DND-41 (cell line): ENCODE measurements at regions not wholly inside any gene's neighbourhood (a gene's known extent, or its start where the extent isn't known, plus 50 kb on each side); places are given as distances from the start of the nearest gene placed in this dataset.

ENCODE experiments used
- ATAC-seq: fragments of 200-7000 bp; cut with Tn5 transposase; 3 replicates; pipeline ENCODE4 v1.9.1; 2021; ENCODE audit warnings: low read depth; ENCODE audit not compliant: insufficient read depth
- DNase-seq: peaks from one replicate; pipeline ENCODE4 v3.0.0-alpha.2; 2020
- H2AFZ ChIP-seq: 2 replicates; pipeline ENCODE4 v1.6.0; 2012; ENCODE audit warnings: low read depth, low read length
- H3K27ac ChIP-seq: 2 replicates; pipeline ENCODE4 v1.5.1; 2012; ENCODE audit warnings: low read length, inconsistent platforms
- H3K27me3 ChIP-seq: fragments of 200-600 bp; sonication (generic); 2 replicates; pipeline ENCODE4 v1.6.0; 2012; ENCODE audit warnings: low read length, mild to moderate bottlenecking, inconsistent platforms; ENCODE audit not compliant: insufficient read depth, poor library complexity
- H3K36me3 ChIP-seq: 2 replicates; pipeline ENCODE4 v1.5.1; 2012; ENCODE audit warnings: low read length, inconsistent platforms; ENCODE audit not compliant: insufficient read depth
- H3K4me1 ChIP-seq: 2 replicates; pipeline ENCODE4 v1.5.1; 2012; ENCODE audit warnings: mild to moderate bottlenecking, low read length; ENCODE audit not compliant: insufficient read depth
- H3K4me2 ChIP-seq: 2 replicates; pipeline ENCODE4 v1.6.0; 2012; ENCODE audit warnings: mild to moderate bottlenecking, moderate library complexity, low read length, inconsistent platforms; ENCODE audit not compliant: insufficient read depth
- H3K4me3 ChIP-seq, 2 experiments: fragments of 200-600 bp in 1 of 2; shearing (Covaris generic) in 1 of 2; 2 replicates each; pipeline ENCODE4 v1.5.1; 2012 to 2016; ENCODE audit warnings: inconsistent platforms in 2 of 2, low read length in 2 of 2, mild to moderate bottlenecking in 2 of 2, low read depth in 1 of 2, moderate library complexity in 1 of 2
- H3K79me2 ChIP-seq: 2 replicates; pipeline ENCODE4 v1.6.0; 2012; ENCODE audit warnings: low read length, inconsistent platforms; ENCODE audit not compliant: insufficient read depth
- H3K9ac ChIP-seq: 2 replicates; pipeline ENCODE4 v1.6.0; 2012; ENCODE audit warnings: low read depth, mild to moderate bottlenecking, inconsistent platforms, low read length, moderate library complexity
- H3K9me3 ChIP-seq: 2 replicates; pipeline ENCODE4 v1.5.1; 2012; ENCODE audit warnings: low read length, moderate library complexity, mild to moderate bottlenecking, inconsistent platforms; ENCODE audit not compliant: insufficient read depth, severe bottlenecking
- H4K20me1 ChIP-seq: 2 replicates; pipeline ENCODE4 v1.6.0; 2012; ENCODE audit warnings: low read length; ENCODE audit not compliant: insufficient read depth
- CTCF ChIP-seq: IDR thresholded peaks from 2 replicates; pipeline ENCODE4 v1.5.1; 2012; ENCODE audit warnings: borderline replicate concordance, low read length, moderate library complexity, mild to moderate bottlenecking; ENCODE audit not compliant: poor library complexity, severe bottlenecking; ENCODE audit errors: extremely low read depth
- EZH2 ChIP-seq: IDR thresholded peaks from 3 replicates; pipeline ENCODE4 v1.6.1; 2012; ENCODE audit warnings: borderline replicate concordance, low read depth, mild to moderate bottlenecking, moderate library complexity, low read length, inconsistent platforms; ENCODE audit not compliant: severe bottlenecking

- Histone ChIP-seq H3K27ac (no peak overlapping the region), H3K36me3 (no peaks in the 10 kb centered on the region), H3K4me3 (no peak overlapping the region), H3K79me2 (no peaks in the 10 kb centered on the region), H3K9ac (no peak overlapping the region), H2AFZ (no peak overlapping the region), H3K27me3 (no peaks in the 10 kb centered on the region), H3K9me3 (no peaks in the 10 kb centered on the region), H4K20me1 (no peaks in the 10 kb centered on the region; the same call in 1 of the 2 replicates), H3K4me1 (no peaks in the 10 kb centered on the region), H3K4me2 (no peak overlapping the region)
- ATAC-seq (no peak), DNase-seq (no peak)
- no peak for TF ChIP-seq EZH2
- no peak for TF ChIP-seq CTCF
Measured at GRCh38 chr10:83954193-83954799, 185.0 kb upstream of the GHITM start.

DNA sequence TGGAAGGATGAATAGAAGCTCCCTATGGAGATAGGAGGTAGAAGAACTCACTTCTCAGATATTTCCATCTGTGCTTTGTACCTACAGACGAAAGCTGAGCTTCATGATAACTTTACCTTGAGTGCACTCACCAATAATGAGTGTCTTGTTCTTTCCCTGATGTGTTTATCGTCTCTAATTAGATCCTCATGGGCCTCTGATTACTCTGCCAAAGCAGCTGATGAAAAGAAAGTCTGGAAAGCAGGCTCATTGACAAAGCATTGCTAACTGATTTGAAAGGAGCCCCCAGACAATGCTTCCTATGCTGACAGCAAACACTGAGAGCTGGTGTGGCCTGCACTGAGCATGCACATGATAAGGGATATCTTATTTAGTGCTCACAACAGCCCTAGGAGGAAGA, 183.9 kb upstream of the GHITM start:
- ATAC-seq, result no peak
- H3K4me3 ChIP-seq, result no peak overlapping the region
- no peaks in the 10 kb centered on the region for H3K4me1 ChIP-seq
- no peaks in the 10 kb centered on the region for H3K79me2 ChIP-seq
- no peak overlapping the region for H2AFZ ChIP-seq
- H4K20me1 ChIP-seq, result no peaks in the 10 kb centered on the region; the same call in 1 of the 2 replicates
- no peaks in the 10 kb centered on the region for H3K9me3 ChIP-seq
- H3K27me3 ChIP-seq, result no peaks in the 10 kb centered on the region
- no peak overlapping the region for H3K27ac ChIP-seq
- no peak for DNase-seq
- TF ChIP-seq EZH2 (no peak), CTCF (no peak)
- H3K9ac ChIP-seq, result no peak overlapping the region
- H3K4me2 ChIP-seq, result no peak overlapping the region
- no peaks in the 10 kb centered on the region for H3K36me3 ChIP-seq

DNA sequence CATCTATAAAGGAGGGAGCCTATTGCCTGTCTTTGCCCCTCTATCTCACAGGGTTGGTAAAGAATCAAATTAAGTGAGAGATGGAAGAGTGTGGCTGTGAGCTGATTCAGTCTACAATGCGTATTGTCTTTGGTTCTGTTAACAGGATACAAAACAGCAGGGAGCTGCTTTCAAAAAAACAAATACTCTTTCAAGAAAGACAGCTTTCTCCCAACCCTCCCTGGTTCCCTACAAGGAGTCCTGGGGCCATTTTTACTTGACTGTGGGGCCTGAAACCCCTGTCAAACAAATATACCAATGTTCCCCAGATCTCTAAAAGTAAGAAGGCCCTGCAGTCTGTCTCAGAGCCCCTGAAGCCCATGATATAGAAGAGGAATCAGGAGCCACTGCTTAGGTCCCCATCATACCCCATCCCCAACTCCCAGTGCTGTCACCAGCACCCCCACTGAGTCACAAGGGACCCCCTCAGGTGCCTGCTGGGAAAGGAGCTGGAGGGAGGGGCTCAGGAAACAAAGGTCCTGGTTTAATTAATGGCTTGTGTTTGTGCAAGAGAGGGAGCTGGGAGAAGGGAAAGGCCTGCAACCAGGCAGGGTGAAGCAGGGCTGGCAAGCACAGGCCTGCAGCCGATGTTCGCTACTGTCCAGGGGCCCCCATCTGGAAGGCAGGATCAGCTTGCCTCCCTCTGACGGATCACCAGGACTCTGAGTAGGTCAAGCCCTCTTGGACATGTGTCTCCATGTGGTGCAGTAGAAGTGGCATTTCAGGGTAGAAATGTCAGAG, 182.0 kb upstream of the GHITM start:
- ATAC-seq, result no peak
- Histone ChIP-seq H3K27me3 (peaks cover under 1% of the 10 kb centered on the region), H3K27ac (no peak overlapping the region), H4K20me1 (no peaks in the 10 kb centered on the region; the same call in 1 of the 2 replicates), H3K4me3 (no peak overlapping the region), H3K4me1 (no peaks in the 10 kb centered on the region), H2AFZ (no peak overlapping the region), H3K9me3 (no peaks in the 10 kb centered on the region), H3K79me2 (no peaks in the 10 kb centered on the region), H3K4me2 (no peak overlapping the region), H3K36me3 (no peaks in the 10 kb centered on the region), H3K9ac (no peak overlapping the region)
- TF ChIP-seq EZH2 (no peak), CTCF (no peak)
- DNase-seq, result no peak
